K562 (cell line): ENCODE measurements at regions not wholly inside any gene's neighbourhood (a gene's known extent, or its start where the extent isn't known, plus 50 kb on each side); places are given as distances from the start of the nearest gene placed in this dataset.
A peak's percentile ranks its signal among the peaks of the same experiment; 100 is the strongest.

Experiments
- ATAC-seq: fragments of 200-7000 bp; cut with Tn5 transposase; 3 replicates; pipeline ENCODE4 v1.9.1; 2020; ENCODE audit warnings: moderate library complexity
- BruUV-seq: library from RNA; stranded (reverse); fragments of 400-500 nt; replicated peaks from 2 replicates; lab custom pipeline; 2021; lab: Mats Ljungman, UMichigan
- CTCF ChIA-PET: fragments of 300-600 bp; formaldehyde crosslinking; extraction: SDS; loops from one replicate; lab custom pipeline; 2021; ENCODE audit warnings: low intra/inter-chr PET ratio; lab: Yijun Ruan, JAX
- POLR2A ChIA-PET: fragments of 300-600, 350-650 bp; sonication (Branson Sonifier 250); formaldehyde crosslinking; extraction: SDS; loops from one replicate; lab custom pipeline; 2021; ENCODE audit warnings: antibody characterized with exemption, inconsistent platforms; lab: Yijun Ruan, JAX
- DNase-seq, 4 experiments: peaks; one replicate each; pipeline versions ENCODE4 v3.0.0 to v3.0.0-alpha.2; 2011 to 2018; ENCODE audit warnings: low spot score in 3 of 4, mixed read lengths in 3 of 4; ENCODE audit errors: extremely low read depth in 1 of 4
- FAIRE-seq: peaks from 2 replicates; lab custom pipeline; 2011; peaks lifted over from hg19 to GRCh38; lab: Jason Lieb, UNC
- H2AFZ ChIP-seq: 2 replicates; pipeline ENCODE4 v1.6.0; 2011; ENCODE audit warnings: low read depth, low read length, control low read depth, inconsistent platforms
- H3K27ac ChIP-seq: fragments of 200-600 bp; 3 replicates; pipeline ENCODE4 v1.8.0; 2011; ENCODE audit warnings: low read depth, mild to moderate bottlenecking, control low read depth, inconsistent platforms, low read length, moderate library complexity, mixed read lengths; ENCODE audit errors: extremely low read depth
- H3K27me3 ChIP-seq, 2 experiments: fragments of 300-600 bp in 1 of 2; 2 replicates in 1 of 2; 3 replicates in 1 of 2; pipeline versions ENCODE4 v1.6.0 to v1.8.0; 2011; ENCODE audit warnings: inconsistent platforms in 2 of 2, low read length in 2 of 2, mild to moderate bottlenecking in 1 of 2, mixed read lengths in 1 of 2, moderate library complexity in 1 of 2; ENCODE audit not compliant: control insufficient read depth in 2 of 2, insufficient read depth in 2 of 2
- H3K36me3 ChIP-seq: fragments of 300-600 bp; 3 replicates; pipeline ENCODE4 v1.8.0; 2011; ENCODE audit warnings: mild to moderate bottlenecking, low read length, inconsistent platforms; ENCODE audit not compliant: control insufficient read depth, insufficient read depth
- H3K4me1 ChIP-seq, 2 experiments: fragments of 200-600 bp in 1 of 2; replicated peaks in 1 of 2; 2 replicates in 1 of 2; 3 replicates in 1 of 2; pipeline versions ENCODE4 v1.5.1 to v1.8.0; 2011; ENCODE audit warnings: inconsistent platforms in 2 of 2, low read length in 2 of 2, mild to moderate bottlenecking in 1 of 2, mixed read lengths in 1 of 2, moderate library complexity in 1 of 2; ENCODE audit not compliant: control insufficient read depth in 2 of 2, insufficient read depth in 2 of 2
- H3K4me2 ChIP-seq: 2 replicates; pipeline ENCODE4 v1.6.1; 2011; ENCODE audit warnings: low read length, control low read depth, inconsistent platforms, mixed read lengths; ENCODE audit not compliant: insufficient read depth
- H3K4me3 ChIP-seq: fragments of 200-600 bp; sonication (generic), shearing (Covaris generic); 2 replicates; pipeline ENCODE4 v1.5.1; 2016; ENCODE audit warnings: control low read depth, inconsistent platforms
- H3K79me2 ChIP-seq: fragments of 200-600 bp; 3 replicates; pipeline ENCODE4 v1.8.0; 2011; ENCODE audit warnings: low read length, inconsistent platforms; ENCODE audit not compliant: control insufficient read depth, insufficient read depth
- H3K9ac ChIP-seq, 2 experiments: 2 replicates each; pipeline versions ENCODE4 v1.6.0 to v1.6.1; 2011; ENCODE audit warnings: low read depth in 2 of 2, low read length in 2 of 2, control low read depth in 1 of 2, inconsistent platforms in 1 of 2, mild to moderate bottlenecking in 1 of 2, mixed read lengths in 1 of 2; ENCODE audit not compliant: insufficient read depth in 1 of 2
- H3K9me1 ChIP-seq: one replicate; pipeline ENCODE4 v1.6.0; 2011; ENCODE audit warnings: inconsistent platforms, mild to moderate bottlenecking, low read length, moderate library complexity; ENCODE audit not compliant: control insufficient read depth, insufficient read depth
- H3K9me3 ChIP-seq: replicated peaks from 2 replicates; pipeline ENCODE4 v1.5.1; 2011; ENCODE audit warnings: low read depth, low read length, inconsistent platforms; ENCODE audit not compliant: control insufficient read depth, insufficient read depth
- H4K20me1 ChIP-seq: replicated peaks from 2 replicates; pipeline ENCODE4 v1.6.1; 2011; ENCODE audit warnings: low read length, inconsistent platforms, mixed read lengths; ENCODE audit not compliant: control insufficient read depth, insufficient read depth
- ASH1L ChIP-seq: fragments of 450-650 bp; IDR thresholded peaks from 2 replicates; pipeline ENCODE4 v1.6.1; 2018; ENCODE audit warnings: borderline replicate concordance, mild to moderate bottlenecking, low read depth; ENCODE audit not compliant: partially characterized antibody
- CBX5 ChIP-seq: IDR thresholded peaks from 2 replicates; pipeline ENCODE4 v1.6.1; 2014; ENCODE audit warnings: low read depth, borderline replicate concordance
- FOXJ3 ChIP-seq: sonication (generic); formaldehyde crosslinking; IDR thresholded peaks from 2 replicates; pipeline ENCODE4 v1.4.0; 2020; ENCODE audit warnings: mild to moderate bottlenecking, missing genetic modification reagents
- FOXM1 ChIP-seq, 2 experiments: fragments of 450-650 bp in 1 of 2; sonication (generic) in 1 of 2; formaldehyde crosslinking in 1 of 2; IDR thresholded peaks; 2 replicates each; pipeline versions ENCODE4 v1.6.1 to v1.9.0; 2017 to 2022; ENCODE audit warnings: low read depth in 2 of 2, mild to moderate bottlenecking in 2 of 2, missing genetic modification reagents in 1 of 2, moderate library complexity in 1 of 2
- GTF2F1 ChIP-seq: IDR thresholded peaks from 2 replicates; pipeline ENCODE4 v1.6.1; 2011; ENCODE audit warnings: low read depth, low read length, improper control_type of control experiment
- HINFP ChIP-seq: fragments of 450-650 bp; conservative IDR thresholded peaks from 2 replicates; pipeline ENCODE4 v1.6.1; 2016; ENCODE audit warnings: missing genetic modification characterization, low read depth, mild to moderate bottlenecking, control low read depth, missing compliant biosample characterization
- KLF6 ChIP-seq: fragments of 250-450 bp; sonication (Bioruptor Pico); IDR thresholded peaks from 2 replicates; pipeline ENCODE4 v1.4.0; 2020; ENCODE audit warnings: mild to moderate bottlenecking, moderate library complexity, borderline replicate concordance
- MCM7 ChIP-seq, 2 experiments: fragments of 450-650 bp; IDR thresholded peaks; 2 replicates each; pipeline ENCODE4 v1.6.1; 2016 to 2018
- RB1 ChIP-seq: fragments of 450-650 bp; IDR thresholded peaks from 2 replicates; pipeline ENCODE4 v1.6.1; 2017; ENCODE audit warnings: low read depth, mild to moderate bottlenecking
- SNAPC5 ChIP-seq: fragments of 250-450 bp; sonication (Bioruptor Pico); IDR thresholded peaks from 2 replicates; pipeline ENCODE4 v1.8.0; 2021; ENCODE audit warnings: moderate library complexity, mild to moderate bottlenecking, inconsistent platforms
- SRF ChIP-seq, 2 experiments: fragments of 250-450, 450-650 bp in 1 of 2; sonication (Bioruptor Pico) in 1 of 2; sonication (generic) in 1 of 2; formaldehyde crosslinking; IDR thresholded peaks; 2 replicates each; pipeline versions ENCODE4 v1.5.0 to v1.5.1; 2020 to 2022; ENCODE audit warnings: mild to moderate bottlenecking in 1 of 2, missing genetic modification reagents in 1 of 2
- SRSF9 ChIP-seq: fragments of 200-400 bp; formaldehyde crosslinking; IDR thresholded peaks from 2 replicates; pipeline ENCODE4 v1.6.1; 2017; ENCODE audit warnings: low read depth, low read length, borderline replicate concordance
- USF2 ChIP-seq: sonication (generic); formaldehyde crosslinking; IDR thresholded peaks from 2 replicates; pipeline ENCODE4 v1.5.0; 2020; ENCODE audit warnings: missing genetic modification reagents
- ZNF124 ChIP-seq: sonication (generic); formaldehyde crosslinking; IDR thresholded peaks from 2 replicates; pipeline ENCODE4 v1.8.1; 2022; ENCODE audit warnings: missing genetic modification reagents
- ZNF449 ChIP-seq: fragments of 250-450 bp; sonication (Bioruptor Pico); IDR thresholded peaks from 2 replicates; pipeline ENCODE4 v1.8.0; 2022; ENCODE audit warnings: moderate library complexity, mild to moderate bottlenecking, inconsistent platforms
- ZNF717 ChIP-seq: fragments of 250-450 bp; sonication (Bioruptor Pico); IDR thresholded peaks from 2 replicates; pipeline ENCODE4 v1.5.0; 2021
- WGBS: fragments of 100-300 bp; shearing (Covaris generic); methylation state at CpG from one replicate; pipeline ENCODE4 v1.1.6; 2016; ENCODE audit warnings: low coverage, mixed read lengths; ENCODE audit not compliant: insufficient coverage; ENCODE audit errors: missing lambda C conversion rate; 5-methylcytosine and 5-hydroxymethylcytosine counted together
- in situ Hi-C: fragments of 300-500 bp; cut with MboI; formaldehyde crosslinking; loops from 4 replicates; pipeline ENCODE4 v1.15.0; 2018; ENCODE audit warnings: inconsistent platforms, mixed read lengths
- intact Hi-C: fragments of 100-400 bp; cut with micrococcal nuclease; formaldehyde crosslinking; loops from 2 replicates; pipeline ENCODE4 v1.14.2; 2022
- TF ChIP-seq, protein P1 (sequence below): conservative IDR thresholded peaks from 2 replicates; pipeline ENCODE4 v1.6.1; 2011; ENCODE audit warnings: low read depth, mild to moderate bottlenecking, low read length; ENCODE audit not compliant: control insufficient read depth

DNA sequence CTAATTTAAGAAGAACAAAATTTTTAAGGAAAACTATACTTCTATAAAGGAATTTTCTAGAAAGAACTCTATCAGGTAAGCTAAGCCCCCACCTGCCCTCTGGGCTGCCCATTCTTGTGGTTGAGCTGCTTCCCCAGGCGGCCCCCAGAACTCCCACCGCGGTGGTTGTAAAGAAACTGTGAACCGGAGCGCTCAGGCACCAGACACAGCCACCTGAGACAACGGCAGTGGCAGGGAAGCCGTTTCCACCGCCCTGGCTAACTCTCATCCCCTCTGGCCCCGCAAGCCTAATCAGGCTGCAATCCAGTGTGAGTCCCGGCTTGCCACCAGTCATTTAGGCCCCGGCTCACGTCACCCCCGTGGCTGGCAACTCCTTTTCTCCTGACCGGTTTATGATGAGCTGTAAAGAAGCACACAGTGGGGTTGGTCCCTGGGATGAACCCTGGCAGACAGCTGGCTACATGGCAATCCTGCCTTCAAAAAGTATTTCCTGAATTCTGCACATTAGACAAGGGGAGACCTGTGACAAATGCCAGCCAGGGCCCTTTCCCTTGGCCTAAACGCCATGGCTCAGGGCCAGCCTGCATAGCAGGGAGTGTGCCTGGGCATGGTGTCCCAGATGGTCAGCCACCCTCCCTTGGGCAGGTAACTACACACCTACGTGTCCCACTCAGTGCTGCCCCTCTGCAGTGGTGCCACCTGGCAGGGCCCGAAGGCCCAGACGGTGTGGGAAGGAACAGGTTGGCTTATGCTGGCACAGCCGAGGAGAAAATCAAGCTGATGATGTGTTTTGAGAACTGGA lies 63.8 kb upstream of the GPR31 start:
- 1% methylated on average over 18 of the region's 19 CpGs for WGBS
- Histone ChIP-seq H3K79me2 (no peaks in the 10 kb centered on the region), H3K4me2 (no peak overlapping the region), H3K9me3 (no peaks in the 10 kb centered on the region), H3K9ac (no peak overlapping the region; a peak in 1 of 4 replicates), H3K27ac (no peak overlapping the region), H2AFZ (no peak overlapping the region), H3K36me3 (no peaks in the 10 kb centered on the region), H3K9me1 (no peaks in the 10 kb centered on the region), H4K20me1 (no peaks in the 10 kb centered on the region), H3K4me1 (no peaks in the 10 kb centered on the region), H3K27me3 (peaks cover 16 to 26% of the 10 kb centered on the region in 2 experiments; a peak in 3 of 5 replicates), H3K4me3 (no peak overlapping the region)
- intact Hi-C loops, result loop anchor here (1.0 kb wide), 1 partner anchor 65 kb away; no protein-coding TSS in a partner anchor
- POLR2A ChIA-PET, result interaction anchor here (0.6 to 1.4 kb wide), 4 partner anchors 61 to 462 kb away, joined by 3 to 4 read pairs (median 3); no protein-coding TSS in a partner anchor
- CTCF ChIA-PET, result no interaction called here
- no TSS peak for BruUV-seq
- ATAC-seq, result no peak
- peak; percentile 88 for FAIRE-seq
- in situ Hi-C loops, result loop anchor here (5.0 kb wide), 1 partner anchor 61 kb away; no protein-coding TSS in a partner anchor
- DNase-seq, result no peak
- TF ChIP-seq MCM7 (IDR thresholded peaks at IDR 0.05), result no peak
- TF ChIP-seq SRF (CRISPR knock-in tag; IDR thresholded peaks at IDR 0.05), result no peak
- TF ChIP-seq, protein P1, sequence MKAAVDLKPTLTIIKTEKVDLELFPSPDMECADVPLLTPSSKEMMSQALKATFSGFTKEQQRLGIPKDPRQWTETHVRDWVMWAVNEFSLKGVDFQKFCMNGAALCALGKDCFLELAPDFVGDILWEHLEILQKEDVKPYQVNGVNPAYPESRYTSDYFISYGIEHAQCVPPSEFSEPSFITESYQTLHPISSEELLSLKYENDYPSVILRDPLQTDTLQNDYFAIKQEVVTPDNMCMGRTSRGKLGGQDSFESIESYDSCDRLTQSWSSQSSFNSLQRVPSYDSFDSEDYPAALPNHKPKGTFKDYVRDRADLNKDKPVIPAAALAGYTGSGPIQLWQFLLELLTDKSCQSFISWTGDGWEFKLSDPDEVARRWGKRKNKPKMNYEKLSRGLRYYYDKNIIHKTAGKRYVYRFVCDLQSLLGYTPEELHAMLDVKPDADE, result no peak
- no peak for TF ChIP-seq GTF2F1
- TF ChIP-seq ZNF449, result no peak
- no peak for TF ChIP-seq RB1
- TF ChIP-seq ASH1L, result no peak
- no peak for TF ChIP-seq SNAPC5
- TF ChIP-seq HINFP, result no peak
- no peak for TF ChIP-seq FOXJ3 (CRISPR knock-in tag)
- no peak for TF ChIP-seq FOXM1 (IDR thresholded peaks at IDR 0.05; ENCODE audit: low read depth)
- TF ChIP-seq FOXM1 (CRISPR knock-in tag; IDR thresholded peaks at IDR 0.05; ENCODE audit: low read depth), result no peak
- no peak for TF ChIP-seq CBX5
- TF ChIP-seq SRSF9, result no peak
- no peak for TF ChIP-seq USF2 (CRISPR knock-in tag)
- TF ChIP-seq ZNF717, result no peak
- no peak for TF ChIP-seq ZNF124 (CRISPR knock-in tag)
- no peak for TF ChIP-seq KLF6
